ENCODE measurements at regions not wholly inside any gene's neighbourhood (a gene's known extent, or its start where the extent isn't known, plus 50 kb on each side); places are given as distances from the start of the nearest gene placed in this dataset.

DNA sequence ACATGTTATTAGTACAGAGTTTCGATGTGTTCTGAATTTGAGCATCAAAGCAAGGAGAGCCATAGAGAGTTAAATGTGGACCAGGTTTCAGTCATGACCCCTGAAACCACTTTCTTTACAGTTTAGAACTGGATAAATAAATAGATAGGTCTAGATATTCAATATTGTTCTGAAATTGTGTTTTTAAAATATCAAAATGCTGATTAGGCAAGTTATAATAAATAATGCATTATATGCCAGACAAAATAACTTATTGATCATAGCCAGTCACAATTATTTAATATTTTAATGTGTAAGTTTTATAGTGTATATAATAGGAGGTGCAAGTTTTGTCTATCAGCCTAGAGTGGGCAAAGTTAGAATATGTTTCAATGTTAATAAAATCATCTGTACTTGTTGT is 569.5 kb downstream of the METTL15 start:
- TF ChIP-seq BACH2 (CRISPR knock-in tag; IDR thresholded peaks at IDR 0.05; ENCODE audit: borderline replicate concordance) (no peak), CSDC2 (CRISPR knock-in tag; IDR thresholded peaks at IDR 0.05) (no peak), TCF4 (CRISPR knock-in tag; IDR thresholded peaks at IDR 0.05; ENCODE audit: borderline replicate concordance) (no peak), OSR1 (CRISPR knock-in tag; IDR thresholded peaks at IDR 0.05) (no peak), TOX (CRISPR knock-in tag; IDR thresholded peaks at IDR 0.05; ENCODE audit: borderline replicate concordance) (no peak), ARNTL (CRISPR knock-in tag; IDR thresholded peaks at IDR 0.05; ENCODE audit: borderline replicate concordance, low read depth) (no peak)
- TF ChIP-seq, protein P1, sequence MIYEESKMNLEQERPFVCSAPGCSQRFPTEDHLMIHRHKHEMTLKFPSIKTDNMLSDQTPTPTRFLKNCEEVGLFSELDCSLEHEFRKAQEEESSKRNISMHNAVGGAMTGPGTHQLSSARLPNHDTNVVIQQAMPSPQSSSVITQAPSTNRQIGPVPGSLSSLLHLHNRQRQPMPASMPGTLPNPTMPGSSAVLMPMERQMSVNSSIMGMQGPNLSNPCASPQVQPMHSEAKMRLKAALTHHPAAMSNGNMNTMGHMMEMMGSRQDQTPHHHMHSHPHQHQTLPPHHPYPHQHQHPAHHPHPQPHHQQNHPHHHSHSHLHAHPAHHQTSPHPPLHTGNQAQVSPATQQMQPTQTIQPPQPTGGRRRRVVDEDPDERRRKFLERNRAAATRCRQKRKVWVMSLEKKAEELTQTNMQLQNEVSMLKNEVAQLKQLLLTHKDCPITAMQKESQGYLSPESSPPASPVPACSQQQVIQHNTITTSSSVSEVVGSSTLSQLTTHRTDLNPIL (CRISPR knock-in tag; IDR thresholded peaks at IDR 0.05; ENCODE audit: low read depth) = no peak
